Prostate gland (tissue), 2 donors: ENCODE measurements at regions not wholly inside any gene's neighbourhood (a gene's known extent, or its start where the extent isn't known, plus 50 kb on each side); places are given as distances from the start of the nearest gene placed in this dataset.

Experiments used
- POLR2AphosphoS5 ChIP-seq: sonication (generic); formaldehyde crosslinking; IDR thresholded peaks from one replicate; pipeline ENCODE4 v1.6.1; 2017; ENCODE audit warnings: antibody characterized with exemption
- TF ChIP-seq, protein P1 (sequence below), 4 experiments: fragments of 200-600 bp in 2 of 4; fragments of 450-650 bp in 2 of 4; sonication (generic) in 2 of 4; IDR thresholded peaks; 1 replicate in 3 of 4; 2 replicates in 1 of 4; pipeline ENCODE4 v1.5.1; 2016 to 2019; ENCODE audit warnings: antibody characterized with exemption in 4 of 4, mild to moderate bottlenecking in 2 of 4, moderate library complexity in 2 of 4

- TF ChIP-seq, protein P1, sequence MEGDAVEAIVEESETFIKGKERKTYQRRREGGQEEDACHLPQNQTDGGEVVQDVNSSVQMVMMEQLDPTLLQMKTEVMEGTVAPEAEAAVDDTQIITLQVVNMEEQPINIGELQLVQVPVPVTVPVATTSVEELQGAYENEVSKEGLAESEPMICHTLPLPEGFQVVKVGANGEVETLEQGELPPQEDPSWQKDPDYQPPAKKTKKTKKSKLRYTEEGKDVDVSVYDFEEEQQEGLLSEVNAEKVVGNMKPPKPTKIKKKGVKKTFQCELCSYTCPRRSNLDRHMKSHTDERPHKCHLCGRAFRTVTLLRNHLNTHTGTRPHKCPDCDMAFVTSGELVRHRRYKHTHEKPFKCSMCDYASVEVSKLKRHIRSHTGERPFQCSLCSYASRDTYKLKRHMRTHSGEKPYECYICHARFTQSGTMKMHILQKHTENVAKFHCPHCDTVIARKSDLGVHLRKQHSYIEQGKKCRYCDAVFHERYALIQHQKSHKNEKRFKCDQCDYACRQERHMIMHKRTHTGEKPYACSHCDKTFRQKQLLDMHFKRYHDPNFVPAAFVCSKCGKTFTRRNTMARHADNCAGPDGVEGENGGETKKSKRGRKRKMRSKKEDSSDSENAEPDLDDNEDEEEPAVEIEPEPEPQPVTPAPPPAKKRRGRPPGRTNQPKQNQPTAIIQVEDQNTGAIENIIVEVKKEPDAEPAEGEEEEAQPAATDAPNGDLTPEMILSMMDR (IDR thresholded peaks at IDR 0.05) = no peak
- TF ChIP-seq POLR2AphosphoS5 = no peak
Measured at GRCh38 chr12:111212814-111213456, 156.0 kb downstream of the PHETA1 start.
